A172 (cell line): ENCODE measurements at regions not wholly inside any gene's neighbourhood (a gene's known extent, or its start where the extent isn't known, plus 50 kb on each side); places are given as distances from the start of the nearest gene placed in this dataset.

Source experiments
- DNase-seq: peaks from one replicate; pipeline ENCODE4 v3.0.0-alpha.2; 2015; ENCODE audit warnings: low spot score

GRCh38 chr12:28937196-28937595 lies 211.9 kb upstream of the FAR2 start:
- DNase-seq, result no peak

DNA sequence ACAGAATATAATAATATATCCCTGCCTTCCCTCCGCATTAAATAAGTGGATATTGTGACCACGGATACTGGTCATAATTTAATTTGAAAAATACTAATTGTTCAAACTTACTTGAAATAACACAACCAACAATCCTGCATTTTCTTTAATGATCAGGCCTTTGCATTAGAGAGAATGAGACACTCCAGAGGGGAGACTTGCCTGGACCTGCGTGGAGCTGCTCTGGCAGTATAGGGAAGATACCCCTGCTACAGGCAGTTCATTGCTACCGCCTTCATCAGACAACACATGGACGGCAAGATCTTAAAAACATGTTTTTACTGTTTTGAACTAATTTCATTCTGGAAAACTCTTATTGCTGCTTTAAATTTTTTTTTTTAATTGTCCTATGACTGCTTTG lies 211.0 kb upstream of the FAR2 start:
- DNase-seq, result no peak

GRCh38 chr12:28938581-28939235 lies 210.4 kb upstream of the FAR2 start:
- no peak for DNase-seq

GRCh38 chr12:28939427-28939826 lies 209.7 kb upstream of the FAR2 start:
- DNase-seq, result peak; percentile 4

DNA sequence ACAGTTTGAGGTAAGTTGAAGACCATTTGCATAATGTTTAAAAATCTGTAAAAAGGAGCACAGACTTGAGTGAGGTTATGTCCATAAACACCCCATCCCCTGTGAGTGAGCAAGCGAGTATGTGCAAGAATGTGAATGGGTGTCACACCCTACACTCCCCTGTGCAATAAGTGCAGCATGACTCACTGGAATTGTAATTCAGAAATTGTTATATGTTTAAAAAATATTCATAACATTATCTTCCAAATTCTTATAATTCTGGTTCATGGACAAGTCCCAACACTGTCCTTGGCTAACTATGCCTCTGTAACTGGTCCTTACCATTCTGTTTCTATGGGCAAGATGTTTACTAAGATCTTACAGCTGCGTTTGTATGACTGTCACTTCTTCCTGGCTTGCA lies 207.8 kb upstream of the FAR2 start:
- no peak for DNase-seq

- DNase-seq, result no peak
These were observed 202.7 kb upstream of the FAR2 start for GRCh38 chr12:28946361-28946760.

DNA sequence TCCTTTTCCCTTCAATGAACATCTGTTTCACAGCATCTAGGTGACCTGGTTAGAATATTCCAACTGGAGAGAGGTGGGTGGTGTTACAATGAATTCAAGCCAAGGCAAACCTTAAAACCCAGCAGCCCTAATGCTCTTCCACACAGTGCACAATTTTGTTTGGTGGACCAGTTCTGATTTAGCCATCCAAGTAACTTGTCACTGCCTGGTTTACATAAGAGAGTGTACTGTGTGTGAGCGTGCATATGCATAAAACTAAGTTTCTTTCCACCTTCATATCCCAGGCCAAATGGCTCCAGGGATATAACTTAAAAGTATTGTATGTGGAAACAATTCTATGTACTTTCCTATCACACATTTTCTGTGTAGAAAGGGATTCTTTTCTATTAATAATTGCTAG lies 200.4 kb upstream of the FAR2 start:
- no peak for DNase-seq

DNA sequence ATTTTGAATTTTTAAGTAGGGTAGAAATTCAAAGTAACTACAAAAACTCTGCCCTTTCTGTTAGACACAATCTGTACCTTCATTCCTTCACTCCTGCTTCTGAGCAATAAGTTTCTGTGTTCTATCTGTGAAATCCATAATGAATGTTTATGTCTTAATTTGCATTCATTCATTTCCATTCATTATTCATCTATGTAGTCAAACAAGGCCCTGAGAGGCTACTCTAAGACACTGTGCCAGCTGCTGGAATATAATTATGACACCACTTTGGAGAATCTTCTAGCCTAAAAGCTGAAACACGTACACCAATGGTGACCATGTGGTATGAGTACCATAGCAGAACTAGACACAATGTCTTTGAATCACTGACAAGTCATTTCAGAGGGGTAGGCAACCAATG lies 199.9 kb upstream of the FAR2 start:
- DNase-seq, result no peak

- no peak for DNase-seq
These were observed 199.0 kb upstream of the FAR2 start for GRCh38 chr12:28950049-28950448.

DNA sequence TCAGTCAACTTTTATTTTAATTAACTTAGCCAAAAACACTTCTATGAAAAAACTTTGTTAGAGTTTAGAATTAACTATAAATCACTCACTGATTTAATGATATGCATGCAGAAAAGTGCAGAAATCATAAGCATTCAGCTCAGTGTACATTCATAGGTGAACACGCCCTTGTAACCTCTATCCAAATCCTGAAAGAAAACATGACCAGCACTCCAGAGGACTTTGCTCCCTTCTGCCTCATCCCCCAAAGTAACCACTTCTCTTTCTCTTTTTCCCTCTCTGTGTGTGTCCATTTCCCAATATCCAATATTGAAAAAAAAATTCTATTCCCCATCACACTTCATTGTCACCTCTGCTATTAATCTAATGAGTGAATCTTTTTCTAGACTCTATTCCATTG lies 197.1 kb upstream of the FAR2 start:
- no peak for DNase-seq

DNA sequence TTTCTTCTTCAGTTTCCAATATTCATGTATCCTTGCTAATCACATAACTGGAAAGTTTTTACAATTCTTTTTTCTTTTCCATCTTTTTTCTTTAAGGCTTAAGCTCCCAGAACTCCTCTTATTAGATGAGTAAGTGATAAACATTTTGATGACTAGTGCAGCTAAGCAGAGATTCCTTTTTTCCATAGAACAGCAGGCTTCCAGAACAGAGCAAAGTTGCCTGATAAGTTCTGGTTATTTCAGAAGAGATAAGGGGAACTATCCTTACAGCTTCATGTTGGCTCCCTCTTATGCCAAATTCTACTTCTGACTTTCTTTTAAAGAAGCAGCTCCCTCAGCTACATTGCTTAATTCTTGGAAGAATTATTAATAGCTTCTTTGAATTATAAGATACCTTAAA lies 194.7 kb upstream of the FAR2 start:
- no peak for DNase-seq

DNA sequence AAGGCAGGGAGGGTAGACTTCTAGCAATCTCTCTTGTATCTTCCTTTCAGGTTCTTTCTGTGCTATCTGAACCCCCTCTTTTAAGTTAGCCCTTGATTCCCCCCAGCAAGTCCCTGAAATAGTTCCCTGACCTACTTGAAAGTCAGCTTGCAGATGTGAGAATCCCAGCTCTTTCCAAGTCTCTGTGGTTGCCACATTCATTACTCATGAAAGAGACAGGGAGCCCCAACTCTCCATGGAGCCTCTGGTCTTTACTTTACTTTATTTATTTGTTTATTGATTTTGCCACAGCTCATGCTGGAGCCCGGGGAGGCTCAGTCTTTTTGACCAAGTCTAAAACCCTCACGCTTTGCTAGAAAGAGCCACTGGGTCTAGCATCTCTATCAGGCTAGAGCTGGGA lies 193.6 kb upstream of the FAR2 start:
- DNase-seq, result no peak

- no peak for DNase-seq
These were observed 193.1 kb upstream of the FAR2 start for GRCh38 chr12:28955931-28956330.

- peak; percentile 2 for DNase-seq
These were observed 190.4 kb upstream of the FAR2 start for GRCh38 chr12:28958553-28959195.

DNA sequence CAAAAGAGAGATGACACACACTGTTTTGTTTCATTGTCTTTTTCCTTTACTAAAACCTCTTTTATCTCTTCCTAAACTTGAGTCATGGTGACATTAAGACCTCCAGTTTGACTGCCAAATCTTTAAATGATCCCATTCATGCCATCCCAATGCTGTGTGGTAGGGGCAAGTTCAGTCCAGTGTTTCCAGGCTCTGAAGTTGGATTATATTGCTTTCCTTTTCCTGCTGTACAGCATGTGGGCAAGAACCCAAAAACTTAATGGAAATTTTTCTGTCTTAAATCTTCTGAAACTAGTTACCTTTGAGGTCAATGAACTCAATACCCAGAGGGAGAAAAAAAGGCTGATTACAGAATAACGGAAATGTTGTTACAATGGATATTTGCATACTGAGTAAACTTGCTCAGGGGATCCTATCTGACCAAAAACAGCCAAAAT lies 187.1 kb upstream of the FAR2 start:
- peak; percentile 6 for DNase-seq

- DNase-seq, result peak; percentile 28
These were observed 185.5 kb upstream of the FAR2 start for GRCh38 chr12:28963554-28963953.

GRCh38 chr12:28966046-28966780 lies 182.9 kb upstream of the FAR2 start:
- DNase-seq, result no peak

DNA sequence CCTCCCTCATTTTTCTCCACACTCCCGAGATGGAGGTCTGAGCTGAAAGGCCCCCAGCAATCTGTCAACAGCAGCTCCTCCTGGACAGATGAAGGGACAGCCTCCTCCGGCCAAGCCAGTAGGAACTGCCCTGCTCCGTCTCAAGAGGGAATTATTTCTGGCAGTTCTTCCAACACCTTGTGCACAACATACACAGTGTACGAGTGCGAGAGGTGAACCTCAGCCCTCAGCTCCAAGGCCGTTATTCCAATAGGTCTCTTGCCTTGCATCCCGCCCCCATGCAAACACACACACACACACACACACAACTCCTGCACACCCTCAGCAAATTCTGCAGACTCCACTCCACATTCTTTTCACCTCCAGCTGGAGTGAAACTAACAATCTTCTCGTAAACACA lies 181.7 kb upstream of the FAR2 start:
- DNase-seq, result no peak

DNA sequence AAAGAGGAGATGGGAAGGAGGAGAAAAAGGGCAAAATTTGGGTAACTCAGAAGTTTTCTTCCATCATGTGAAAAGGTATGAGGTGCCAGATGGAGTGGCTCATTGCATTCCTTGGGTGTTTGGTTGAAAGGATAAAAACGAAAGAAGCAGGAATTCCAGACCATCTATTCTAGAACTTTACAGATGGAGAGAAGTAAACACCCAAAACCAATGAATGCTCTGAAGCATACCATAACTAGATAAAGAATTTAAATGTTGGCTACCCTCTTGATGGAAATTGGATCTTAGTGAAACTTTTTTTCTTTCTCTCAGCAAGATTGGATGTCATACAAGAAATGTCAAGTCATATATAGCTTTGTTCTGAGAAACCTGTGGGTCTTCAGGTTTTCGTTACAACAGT lies 175.6 kb upstream of the FAR2 start:
- no peak for DNase-seq

- no peak for DNase-seq
These were observed 174.9 kb upstream of the FAR2 start for GRCh38 chr12:28974166-28974565.

- no peak for DNase-seq
These were observed 174.2 kb upstream of the FAR2 start for GRCh38 chr12:28974883-28975282.

DNA sequence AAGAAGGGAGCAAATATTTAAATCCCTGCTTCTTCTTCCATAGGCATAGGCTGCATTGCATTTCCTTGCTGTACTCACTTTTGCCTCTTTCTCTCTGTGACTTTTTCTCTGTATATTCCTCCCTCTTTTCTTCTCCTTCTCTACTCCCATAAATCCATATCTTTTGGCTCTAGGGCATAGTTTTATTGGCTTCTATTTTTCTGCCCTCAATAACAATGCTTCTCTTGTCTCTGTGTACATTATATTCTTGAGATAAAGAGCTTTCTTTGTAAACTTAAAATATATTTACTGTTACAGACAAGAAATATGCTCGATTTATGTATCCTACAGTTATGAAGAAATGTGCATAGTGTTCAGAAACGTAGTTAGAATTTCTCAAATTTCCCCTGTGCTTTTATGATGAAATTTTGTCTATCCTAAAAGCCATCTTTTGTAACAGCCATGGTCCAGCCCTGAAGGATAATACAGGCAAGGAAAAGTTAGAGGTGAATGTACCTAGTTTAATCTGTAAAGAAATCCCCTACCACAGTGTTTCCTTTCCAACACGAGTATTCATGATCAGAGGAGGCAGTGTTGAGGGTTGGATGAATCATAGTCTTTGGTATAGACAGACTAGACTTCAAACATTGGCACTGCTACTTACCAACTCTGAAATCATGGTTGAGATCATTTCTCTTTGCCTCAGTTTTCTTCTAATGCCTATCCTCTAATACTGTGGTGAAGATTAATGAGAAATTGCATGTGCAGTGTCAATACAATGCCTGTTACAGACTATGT lies 173.3 kb upstream of the FAR2 start:
- DNase-seq, result no peak
